ENCODE measurements at regions not wholly inside any gene's neighbourhood (a gene's known extent, or its start where the extent isn't known, plus 50 kb on each side); places are given as distances from the start of the nearest gene placed in this dataset.

DNA sequence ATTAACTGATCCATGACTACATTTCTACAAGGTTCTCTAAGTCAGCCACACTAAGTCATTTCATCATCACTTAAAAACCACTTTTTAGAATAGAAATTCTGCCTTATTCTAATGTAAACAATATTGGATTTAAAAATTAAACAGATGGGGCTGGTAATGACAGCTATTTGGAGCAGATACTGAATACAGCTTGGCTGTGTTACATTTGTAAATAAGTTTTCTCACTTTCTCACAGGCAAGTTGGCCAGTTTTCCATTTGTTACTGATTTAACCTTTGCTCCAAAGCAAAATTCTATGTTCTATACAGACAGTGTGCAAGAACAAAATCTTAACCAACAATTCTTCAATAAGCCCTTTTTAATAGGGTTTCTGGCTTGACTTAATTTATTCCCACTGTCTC lies 370.7 kb downstream of the GRIA2 start:
- Histone ChIP-seq H2AFZ (ENCODE audit: low read length) (no peak overlapping the region), H3K36me3 (ENCODE audit: insufficient read depth, low read length) (no peaks in the 10 kb centered on the region), H4K20me1 (ENCODE audit: insufficient read depth, low read length) (no peaks in the 10 kb centered on the region), H3K27ac (ENCODE audit: low read depth, low read length, poor library complexity, severe bottlenecking) (no peak overlapping the region), H3K9me3 (ENCODE audit: low read length) (no peaks in the 10 kb centered on the region), H3K79me2 (ENCODE audit: insufficient read depth, low read depth, low read length) (no peaks in the 10 kb centered on the region), H3K9me2 (ENCODE audit: insufficient read depth, low read length) (no peaks in the 10 kb centered on the region), H3K4me3 (ENCODE audit: low read depth, low read length, poor library complexity, severe bottlenecking) (no peak overlapping the region), H3K4me2 (ENCODE audit: low read length) (no peak overlapping the region), H3K4me1 (ENCODE audit: insufficient read depth, low read length, poor library complexity, severe bottlenecking) (no peaks in the 10 kb centered on the region)
- TF ChIP-seq CTCF (conservative IDR thresholded peaks at IDR 0.05; ENCODE audit: low read length) (no peak), EZH2phosphoT487 (IDR thresholded peaks at IDR 0.05; ENCODE audit: borderline replicate concordance, low read depth, low read length) (no peak)
- no TSS peak for BruUV-seq (replicated peaks)
- ChIA-PET CTCF (ENCODE audit: unreplicated experiment) (no interaction called here), POLR2A (interaction anchor here (0.6 kb wide), 1 partner anchor 198 kb away, joined by 3 read pairs; no protein-coding TSS in a partner anchor)
- intact Hi-C loops (cut with micrococcal nuclease; ENCODE audit: unreplicated experiment) = no loop called here
- DNase-seq (ENCODE audit: low spot score) = no peak

DNA sequence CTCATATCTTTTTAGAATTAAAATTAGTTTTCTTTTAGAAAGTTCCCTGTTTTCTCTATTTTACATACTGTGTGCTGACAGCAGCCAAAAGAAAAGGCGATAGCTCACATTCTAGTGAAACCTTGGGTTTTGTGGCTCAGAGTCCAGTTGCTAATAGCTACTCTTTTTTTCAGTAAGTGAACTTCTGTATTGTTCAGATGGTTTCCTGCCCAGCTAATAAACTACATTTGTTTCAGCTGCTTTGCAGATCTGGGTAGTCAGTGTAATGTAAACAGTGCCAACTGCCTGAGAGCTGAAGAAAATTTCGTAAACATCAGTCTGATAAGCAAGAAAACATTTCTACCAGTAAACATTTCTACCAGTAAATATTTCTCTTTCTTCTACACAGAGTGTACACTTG lies 370.2 kb downstream of the GRIA2 start:
- ChIA-PET CTCF (ENCODE audit: unreplicated experiment) (no interaction called here), POLR2A (interaction anchor here (0.6 kb wide), 1 partner anchor 199 kb away, joined by 3 read pairs; no protein-coding TSS in a partner anchor)
- Histone ChIP-seq H3K79me2 (ENCODE audit: insufficient read depth, low read depth, low read length) (no peaks in the 10 kb centered on the region), H3K4me1 (ENCODE audit: insufficient read depth, low read length, poor library complexity, severe bottlenecking) (no peaks in the 10 kb centered on the region), H3K9me2 (ENCODE audit: insufficient read depth, low read length) (no peaks in the 10 kb centered on the region), H3K4me2 (ENCODE audit: low read length) (no peak overlapping the region), H2AFZ (ENCODE audit: low read length) (no peak overlapping the region), H4K20me1 (ENCODE audit: insufficient read depth, low read length) (no peaks in the 10 kb centered on the region), H3K9me3 (ENCODE audit: low read length) (no peaks in the 10 kb centered on the region), H3K4me3 (ENCODE audit: low read depth, low read length, poor library complexity, severe bottlenecking) (no peak overlapping the region), H3K27ac (ENCODE audit: low read depth, low read length, poor library complexity, severe bottlenecking) (no peak overlapping the region), H3K36me3 (ENCODE audit: insufficient read depth, low read length) (no peaks in the 10 kb centered on the region)
- BruUV-seq (replicated peaks) = no TSS peak
- no peak for TF ChIP-seq CTCF (conservative IDR thresholded peaks at IDR 0.05; ENCODE audit: low read length)
- no peak for TF ChIP-seq EZH2phosphoT487 (IDR thresholded peaks at IDR 0.05; ENCODE audit: borderline replicate concordance, low read depth, low read length)
- DNase-seq (ENCODE audit: low spot score) = no peak
- intact Hi-C loops (cut with micrococcal nuclease; ENCODE audit: unreplicated experiment) = no loop called here

DNA sequence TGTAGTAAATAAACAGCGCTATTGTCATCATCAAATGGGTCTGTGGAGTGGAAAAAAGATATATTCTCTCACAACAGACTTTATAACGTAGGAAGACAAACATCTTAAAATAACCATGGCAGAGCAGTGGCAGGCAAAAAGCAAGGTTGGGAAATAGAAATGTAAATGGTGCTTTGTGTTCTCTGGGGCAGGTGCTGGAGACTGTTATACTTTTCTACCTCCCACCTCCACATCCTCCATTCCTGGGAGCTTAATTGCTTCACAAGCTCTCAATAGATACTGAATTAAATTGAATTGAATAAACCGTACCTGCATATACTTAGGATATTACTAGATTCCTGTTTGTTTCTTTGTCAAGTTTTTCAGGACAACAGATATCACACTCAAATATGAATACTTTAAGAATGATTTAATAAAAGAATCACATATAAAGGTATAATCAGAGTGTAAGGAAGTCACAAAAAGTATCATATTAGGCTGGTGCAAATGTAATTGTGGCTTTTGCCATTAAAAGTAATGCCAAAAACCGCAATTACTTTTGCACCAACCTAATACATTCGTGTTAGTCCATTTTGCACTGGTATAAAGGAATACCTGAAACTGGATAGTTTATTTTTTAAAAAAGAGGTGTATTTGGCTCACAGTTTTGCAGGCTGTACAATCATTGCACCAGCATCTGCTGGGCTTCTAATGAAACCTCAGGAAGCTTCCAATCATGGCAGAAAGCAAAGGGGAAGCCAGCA lies 367.3 kb downstream of the GRIA2 start:
- H3K4me3 ChIP-seq (ENCODE audit: low read depth, low read length, poor library complexity, severe bottlenecking) = no peak overlapping the region
- no peaks in the 10 kb centered on the region for H3K9me2 ChIP-seq (ENCODE audit: insufficient read depth, low read length)
- H3K4me1 ChIP-seq (ENCODE audit: insufficient read depth, low read length, poor library complexity, severe bottlenecking) = no peaks in the 10 kb centered on the region
- no TSS peak for BruUV-seq (replicated peaks)
- CTCF ChIA-PET (ENCODE audit: unreplicated experiment) = no interaction called here
- H3K9me3 ChIP-seq (ENCODE audit: low read length) = no peaks in the 10 kb centered on the region
- no peak for TF ChIP-seq EZH2phosphoT487 (IDR thresholded peaks at IDR 0.05; ENCODE audit: borderline replicate concordance, low read depth, low read length)
- no peak for TF ChIP-seq CTCF (conservative IDR thresholded peaks at IDR 0.05; ENCODE audit: low read length)
- no peak overlapping the region for H3K27ac ChIP-seq (ENCODE audit: low read depth, low read length, poor library complexity, severe bottlenecking)
- H3K36me3 ChIP-seq (ENCODE audit: insufficient read depth, low read length) = no peaks in the 10 kb centered on the region
- no peaks in the 10 kb centered on the region for H3K79me2 ChIP-seq (ENCODE audit: insufficient read depth, low read depth, low read length)
- POLR2A ChIA-PET = no interaction called here
- H4K20me1 ChIP-seq (ENCODE audit: insufficient read depth, low read length) = no peaks in the 10 kb centered on the region
- no peak overlapping the region for H2AFZ ChIP-seq (ENCODE audit: low read length)
- intact Hi-C loops (cut with micrococcal nuclease; ENCODE audit: unreplicated experiment) = no loop called here
- H3K4me2 ChIP-seq (ENCODE audit: low read length) = no peak overlapping the region
- DNase-seq (ENCODE audit: low spot score) = no peak
